ENCODE measurements at regions not wholly inside any gene's neighbourhood (a gene's known extent, or its start where the extent isn't known, plus 50 kb on each side); places are given as distances from the start of the nearest gene placed in this dataset.
A peak's percentile ranks its signal among the peaks of the same experiment; 100 is the strongest.

- TF ChIP-seq, protein P1, sequence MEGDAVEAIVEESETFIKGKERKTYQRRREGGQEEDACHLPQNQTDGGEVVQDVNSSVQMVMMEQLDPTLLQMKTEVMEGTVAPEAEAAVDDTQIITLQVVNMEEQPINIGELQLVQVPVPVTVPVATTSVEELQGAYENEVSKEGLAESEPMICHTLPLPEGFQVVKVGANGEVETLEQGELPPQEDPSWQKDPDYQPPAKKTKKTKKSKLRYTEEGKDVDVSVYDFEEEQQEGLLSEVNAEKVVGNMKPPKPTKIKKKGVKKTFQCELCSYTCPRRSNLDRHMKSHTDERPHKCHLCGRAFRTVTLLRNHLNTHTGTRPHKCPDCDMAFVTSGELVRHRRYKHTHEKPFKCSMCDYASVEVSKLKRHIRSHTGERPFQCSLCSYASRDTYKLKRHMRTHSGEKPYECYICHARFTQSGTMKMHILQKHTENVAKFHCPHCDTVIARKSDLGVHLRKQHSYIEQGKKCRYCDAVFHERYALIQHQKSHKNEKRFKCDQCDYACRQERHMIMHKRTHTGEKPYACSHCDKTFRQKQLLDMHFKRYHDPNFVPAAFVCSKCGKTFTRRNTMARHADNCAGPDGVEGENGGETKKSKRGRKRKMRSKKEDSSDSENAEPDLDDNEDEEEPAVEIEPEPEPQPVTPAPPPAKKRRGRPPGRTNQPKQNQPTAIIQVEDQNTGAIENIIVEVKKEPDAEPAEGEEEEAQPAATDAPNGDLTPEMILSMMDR (IDR thresholded peaks at IDR 0.05) = no peak
- Histone ChIP-seq H3K36me3 (no peaks in the 10 kb centered on the region), H3K4me1 (no peaks in the 10 kb centered on the region), H3K4me3 (no peak overlapping the region), H3K27ac (no peak overlapping the region), H3K9me3 (no peaks in the 10 kb centered on the region), H3K27me3 (no peaks in the 10 kb centered on the region)
- no peak for DNase-seq (ENCODE audit: low spot score)
These were observed 291.2 kb upstream of the LYPLAL1 start for GRCh38 chr1:218882454-218882853.

- TF ChIP-seq, protein P1 (IDR thresholded peaks at IDR 0.05) = no peak
- H3K27me3 ChIP-seq = no peaks in the 10 kb centered on the region
- no peaks in the 10 kb centered on the region for H3K4me1 ChIP-seq
- H3K4me3 ChIP-seq = no peak overlapping the region
- DNase-seq (ENCODE audit: low spot score) = peak; percentile 66
- no peak overlapping the region for H3K27ac ChIP-seq
- no peaks in the 10 kb centered on the region for H3K36me3 ChIP-seq
- no peaks in the 10 kb centered on the region for H3K9me3 ChIP-seq
These were observed 287.4 kb upstream of the LYPLAL1 start for GRCh38 chr1:218886101-218886871.

- DNase-seq (ENCODE audit: low spot score) = no peak
- no peaks in the 10 kb centered on the region for H3K36me3 ChIP-seq
- no peak overlapping the region for H3K27ac ChIP-seq
- TF ChIP-seq, protein P1 (IDR thresholded peaks at IDR 0.05) = no peak
- H3K27me3 ChIP-seq = no peaks in the 10 kb centered on the region
- H3K9me3 ChIP-seq = no peaks in the 10 kb centered on the region
- no peaks in the 10 kb centered on the region for H3K4me1 ChIP-seq
- no peak overlapping the region for H3K4me3 ChIP-seq
These were observed 286.3 kb upstream of the LYPLAL1 start for GRCh38 chr1:218887141-218887925.

DNA sequence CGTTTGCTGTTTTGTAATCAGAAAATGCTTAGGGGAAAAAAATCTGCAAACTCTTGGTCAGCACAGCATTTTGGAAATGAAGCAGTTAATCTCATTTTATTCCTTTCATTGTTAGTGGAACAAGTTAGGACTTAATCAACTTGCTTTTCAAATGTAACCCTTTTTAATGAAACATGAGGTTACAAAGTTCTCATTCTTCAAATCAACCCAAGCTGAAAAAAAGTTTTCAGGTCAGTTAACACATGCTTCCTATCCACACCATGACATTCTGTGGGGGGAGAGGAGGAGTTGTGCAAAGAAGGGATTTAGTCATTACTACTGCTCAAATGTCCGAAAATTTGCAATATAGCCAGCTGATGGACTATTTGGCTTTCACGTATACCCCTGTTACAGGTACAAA, 283.2 kb upstream of the LYPLAL1 start:
- Histone ChIP-seq H3K27ac (no peak overlapping the region), H3K4me1 (no peaks in the 10 kb centered on the region), H3K27me3 (no peaks in the 10 kb centered on the region), H3K36me3 (no peaks in the 10 kb centered on the region), H3K4me3 (no peak overlapping the region), H3K9me3 (no peaks in the 10 kb centered on the region)
- DNase-seq (ENCODE audit: low spot score) = no peak
- TF ChIP-seq, protein P1 (IDR thresholded peaks at IDR 0.05) = no peak

- no peaks in the 10 kb centered on the region for H3K27me3 ChIP-seq
- TF ChIP-seq, protein P1 (IDR thresholded peaks at IDR 0.05) = no peak
- no peak overlapping the region for H3K27ac ChIP-seq
- H3K9me3 ChIP-seq = no peaks in the 10 kb centered on the region
- no peak for DNase-seq (ENCODE audit: low spot score)
- no peaks in the 10 kb centered on the region for H3K4me1 ChIP-seq
- no peak overlapping the region for H3K4me3 ChIP-seq
- H3K36me3 ChIP-seq = no peaks in the 10 kb centered on the region
These were observed 282.1 kb upstream of the LYPLAL1 start for GRCh38 chr1:218891577-218891976.
